ENCODE measurements at regions not wholly inside any gene's neighbourhood (a gene's known extent, or its start where the extent isn't known, plus 50 kb on each side); places are given as distances from the start of the nearest gene placed in this dataset.
"Not testable (repeated sequence)": the region's sequence is repeated elsewhere in the genome, so short reads cannot be mapped to it uniquely, and the experiment has no call there.

- no peaks in the 10 kb centered on the region for H3K36me3 ChIP-seq (replicated peaks in 1 of 2; ENCODE audit: insufficient read depth in 1 of 2, low read depth in 2 of 2)
- H3K27me3 ChIP-seq, result no peaks in the 10 kb centered on the region
- TF ChIP-seq CTCF (IDR thresholded peaks at IDR 0.05) (no peak), POLR2A (IDR thresholded peaks at IDR 0.05) (no peak)
- ATAC-seq, result no peak
- DNase-seq, result no peak
- H3K4me1 ChIP-seq, result no peaks in the 10 kb centered on the region
- no peaks in the 10 kb centered on the region for H3K9me3 ChIP-seq
- no peak overlapping the region for H3K4me3 ChIP-seq
- intact Hi-C loops (cut with DNase I), result no loop called here
- no peak overlapping the region for H3K27ac ChIP-seq
These were observed 164.8 kb downstream of the DEPDC1B start for GRCh38 chr5:60535198-60535597.

- Histone ChIP-seq H3K4me1 (no peaks in the 10 kb centered on the region), H3K27ac (no peak overlapping the region)
These were observed 166.2 kb downstream of the DEPDC1B start for GRCh38 chr5:60533789-60534188.

GRCh38 chr5:60532796-60533195, 167.2 kb downstream of the DEPDC1B start:
- H3K36me3 ChIP-seq (replicated peaks in 1 of 2; ENCODE audit: insufficient read depth in 1 of 2, low read depth in 2 of 2); H3K27me3 ChIP-seq; H3K4me1 ChIP-seq; intact Hi-C loops (cut with DNase I); ATAC-seq; H3K9me3 ChIP-seq; H3K27ac ChIP-seq; H3K4me3 ChIP-seq; DNase-seq: not testable (repeated sequence)
- WGBS, 2 donors, result 81 to 87% methylated on average over 5 of the region's 5 CpGs

More at GRCh38 chr5:60533789-60534188, 166.2 kb downstream of the DEPDC1B start:
- no peaks in the 10 kb centered on the region for H3K27me3 ChIP-seq
- ATAC-seq (no peak), DNase-seq (no peak)
- no peak overlapping the region for H3K4me3 ChIP-seq
- WGBS, 2 donors, result 76 to 81% methylated on average over 4 of the region's 4 CpGs
- intact Hi-C loops (cut with DNase I), result no loop called here
- no peak for TF ChIP-seq CTCF (IDR thresholded peaks at IDR 0.05)
- no peak for TF ChIP-seq POLR2A (IDR thresholded peaks at IDR 0.05)
- H3K36me3 ChIP-seq (replicated peaks in 1 of 2; ENCODE audit: insufficient read depth in 1 of 2, low read depth in 2 of 2), result no peaks in the 10 kb centered on the region
- no peaks in the 10 kb centered on the region for H3K9me3 ChIP-seq

GRCh38 chr5:60530144-60530848, 169.7 kb downstream of the DEPDC1B start:
- DNase-seq; H3K36me3 ChIP-seq (replicated peaks in 1 of 2; ENCODE audit: insufficient read depth in 1 of 2, low read depth in 2 of 2); H3K27me3 ChIP-seq; H3K9me3 ChIP-seq; H3K4me3 ChIP-seq; H3K4me1 ChIP-seq; intact Hi-C loops (cut with DNase I); ATAC-seq; H3K27ac ChIP-seq: not testable (repeated sequence)
- 91 to 96% methylated on average over 14 to 22 of the region's 32 CpGs for WGBS, 2 donors

- DNase-seq (no peak), ATAC-seq (no peak)
- Histone ChIP-seq H3K4me3 (no peak overlapping the region), H3K4me1 (no peaks in the 10 kb centered on the region), H3K27me3 (no peaks in the 10 kb centered on the region), H3K9me3 (no peaks in the 10 kb centered on the region), H3K36me3 (replicated peaks in 1 of 2; ENCODE audit: insufficient read depth in 1 of 2, low read depth in 2 of 2) (no peaks in the 10 kb centered on the region), H3K27ac (no peak overlapping the region)
- 45 to 69% methylated on average over 2 of the region's 2 CpGs for WGBS, 2 donors
- intact Hi-C loops (cut with DNase I), result no loop called here
- TF ChIP-seq CTCF (IDR thresholded peaks at IDR 0.05) (no peak), POLR2A (IDR thresholded peaks at IDR 0.05) (no peak)
These were observed 171.0 kb downstream of the DEPDC1B start for GRCh38 chr5:60529001-60529400.

- H3K4me3 ChIP-seq, result no peak overlapping the region
- DNase-seq, result no peak
- ATAC-seq, result no peak
- no peak overlapping the region for H3K27ac ChIP-seq
- no peaks in the 10 kb centered on the region for H3K27me3 ChIP-seq
- H3K4me1 ChIP-seq, result no peaks in the 10 kb centered on the region
- intact Hi-C loops (cut with DNase I), result no loop called here
- H3K9me3 ChIP-seq, result no peaks in the 10 kb centered on the region
- H3K36me3 ChIP-seq (replicated peaks in 1 of 2; ENCODE audit: insufficient read depth in 1 of 2, low read depth in 2 of 2), result no peaks in the 10 kb centered on the region
- WGBS, 2 donors, result 65 to 77% methylated on average over 5 of the region's 5 CpGs
- no peak for TF ChIP-seq CTCF (IDR thresholded peaks at IDR 0.05)
- no peak for TF ChIP-seq POLR2A (IDR thresholded peaks at IDR 0.05)
These were observed 172.9 kb downstream of the DEPDC1B start for GRCh38 chr5:60527072-60527471.
